ENCODE measurements at regions not wholly inside any gene's neighbourhood (a gene's known extent, or its start where the extent isn't known, plus 50 kb on each side); places are given as distances from the start of the nearest gene placed in this dataset.
"Not testable (repeated sequence)": the region's sequence is repeated elsewhere in the genome, so short reads cannot be mapped to it uniquely, and the experiment has no call there.

- TF ChIP-seq, protein P1, sequence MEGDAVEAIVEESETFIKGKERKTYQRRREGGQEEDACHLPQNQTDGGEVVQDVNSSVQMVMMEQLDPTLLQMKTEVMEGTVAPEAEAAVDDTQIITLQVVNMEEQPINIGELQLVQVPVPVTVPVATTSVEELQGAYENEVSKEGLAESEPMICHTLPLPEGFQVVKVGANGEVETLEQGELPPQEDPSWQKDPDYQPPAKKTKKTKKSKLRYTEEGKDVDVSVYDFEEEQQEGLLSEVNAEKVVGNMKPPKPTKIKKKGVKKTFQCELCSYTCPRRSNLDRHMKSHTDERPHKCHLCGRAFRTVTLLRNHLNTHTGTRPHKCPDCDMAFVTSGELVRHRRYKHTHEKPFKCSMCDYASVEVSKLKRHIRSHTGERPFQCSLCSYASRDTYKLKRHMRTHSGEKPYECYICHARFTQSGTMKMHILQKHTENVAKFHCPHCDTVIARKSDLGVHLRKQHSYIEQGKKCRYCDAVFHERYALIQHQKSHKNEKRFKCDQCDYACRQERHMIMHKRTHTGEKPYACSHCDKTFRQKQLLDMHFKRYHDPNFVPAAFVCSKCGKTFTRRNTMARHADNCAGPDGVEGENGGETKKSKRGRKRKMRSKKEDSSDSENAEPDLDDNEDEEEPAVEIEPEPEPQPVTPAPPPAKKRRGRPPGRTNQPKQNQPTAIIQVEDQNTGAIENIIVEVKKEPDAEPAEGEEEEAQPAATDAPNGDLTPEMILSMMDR (IDR thresholded peaks at IDR 0.05; ENCODE audit: unreplicated experiment) = no peak
- no peak for DNase-seq (ENCODE audit: low spot score, unreplicated experiment)
- peaks cover 2% of the 10 kb centered on the region for H3K27me3 Mint-ChIP-seq
- H3K4me3 Mint-ChIP-seq (ENCODE audit: low read depth) = no peak overlapping the region
- H3K27ac Mint-ChIP-seq = no peak overlapping the region
- H3K9me3 Mint-ChIP-seq (ENCODE audit: low read depth) = no peaks in the 10 kb centered on the region
- H3K4me1 Mint-ChIP-seq (ENCODE audit: low read depth) = no peaks in the 10 kb centered on the region
- H3K36me3 Mint-ChIP-seq (ENCODE audit: insufficient read depth) = no peaks in the 10 kb centered on the region
Measured at GRCh38 chr4:98828801-98829200, 100.1 kb downstream of the EIF4E start.

- no peak overlapping the region for H3K27ac Mint-ChIP-seq
- no peak for DNase-seq (ENCODE audit: low spot score, unreplicated experiment)
- no peak overlapping the region for H3K4me3 Mint-ChIP-seq (ENCODE audit: low read depth)
- H3K9me3 Mint-ChIP-seq (ENCODE audit: low read depth) = no peaks in the 10 kb centered on the region
- H3K36me3 Mint-ChIP-seq (ENCODE audit: insufficient read depth) = no peaks in the 10 kb centered on the region
- peaks cover 2% of the 10 kb centered on the region for H3K27me3 Mint-ChIP-seq
- H3K4me1 Mint-ChIP-seq (ENCODE audit: low read depth) = no peaks in the 10 kb centered on the region
- TF ChIP-seq, protein P1 (IDR thresholded peaks at IDR 0.05; ENCODE audit: unreplicated experiment) = no peak
Measured at GRCh38 chr4:98827661-98828060, 101.3 kb downstream of the EIF4E start.

- H3K4me3 Mint-ChIP-seq (ENCODE audit: low read depth) = no peak overlapping the region
- no peak overlapping the region for H3K27ac Mint-ChIP-seq
- peaks cover 10% of the 10 kb centered on the region for H3K9me3 Mint-ChIP-seq (ENCODE audit: low read depth)
- H3K27me3 Mint-ChIP-seq = no peaks in the 10 kb centered on the region
- H3K36me3 Mint-ChIP-seq (ENCODE audit: insufficient read depth) = no peaks in the 10 kb centered on the region
- no peak for DNase-seq (ENCODE audit: low spot score, unreplicated experiment)
- TF ChIP-seq, protein P1 (IDR thresholded peaks at IDR 0.05; ENCODE audit: unreplicated experiment) = no peak
- H3K4me1 Mint-ChIP-seq (ENCODE audit: low read depth) = no peaks in the 10 kb centered on the region
Measured at GRCh38 chr4:98822144-98822543, 106.8 kb downstream of the EIF4E start.

GRCh38 chr4:98818116-98818515 is 110.8 kb downstream of the EIF4E start:
- not testable (repeated sequence) for H3K4me1 Mint-ChIP-seq (ENCODE audit: low read depth); H3K27me3 Mint-ChIP-seq; DNase-seq (ENCODE audit: low spot score, unreplicated experiment); H3K36me3 Mint-ChIP-seq (ENCODE audit: insufficient read depth); H3K4me3 Mint-ChIP-seq (ENCODE audit: low read depth); H3K27ac Mint-ChIP-seq
- H3K9me3 Mint-ChIP-seq (ENCODE audit: low read depth) = peaks cover 15% of the 10 kb centered on the region

DNA sequence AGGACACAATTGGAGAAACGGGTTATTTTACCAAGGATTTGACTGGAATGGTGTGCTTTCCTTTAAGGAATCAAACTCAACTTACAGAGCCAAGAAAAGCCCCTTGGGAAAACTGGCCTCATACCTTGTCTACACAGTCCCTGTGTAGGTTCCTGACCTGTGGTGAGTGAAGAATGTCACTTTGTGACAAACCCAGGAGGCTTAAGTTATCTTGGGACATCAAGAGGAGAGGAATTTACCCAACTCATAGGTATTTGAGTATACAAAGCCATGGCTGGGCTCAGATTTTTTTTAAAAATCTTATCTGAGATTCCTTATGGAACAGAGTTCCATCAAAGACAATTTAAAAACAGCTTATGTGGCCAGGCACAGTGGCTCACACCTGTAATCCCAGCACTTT is 112.1 kb downstream of the EIF4E start:
- Mint-ChIP-seq H3K4me1 (ENCODE audit: low read depth) (no peaks in the 10 kb centered on the region), H3K27me3 (no peaks in the 10 kb centered on the region), H3K27ac (no peak overlapping the region), H3K4me3 (ENCODE audit: low read depth) (no peak overlapping the region), H3K36me3 (ENCODE audit: insufficient read depth) (no peaks in the 10 kb centered on the region), H3K9me3 (ENCODE audit: low read depth) (peaks cover 15% of the 10 kb centered on the region)
- DNase-seq (ENCODE audit: low spot score, unreplicated experiment) = no peak
- TF ChIP-seq, protein P1 (IDR thresholded peaks at IDR 0.05; ENCODE audit: unreplicated experiment) = no peak

DNA sequence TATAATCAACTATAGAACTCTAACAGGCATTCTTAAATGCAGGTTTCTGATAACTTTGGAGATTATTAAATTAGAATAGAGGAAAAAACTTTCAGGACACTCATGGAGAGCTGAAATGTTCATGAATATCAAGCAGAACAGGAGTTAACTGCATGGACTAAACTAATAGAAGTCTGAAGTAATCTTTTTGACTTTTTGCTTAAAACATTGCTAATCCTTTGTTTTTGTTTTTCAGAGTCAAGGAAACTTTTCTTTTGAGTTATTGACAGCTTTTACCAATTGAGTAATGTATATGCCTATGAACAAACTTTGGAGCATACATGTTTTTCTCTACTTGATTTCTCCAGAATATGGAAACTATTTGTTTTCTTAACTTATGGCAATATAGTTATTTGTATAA is 112.5 kb downstream of the EIF4E start:
- TF ChIP-seq, protein P1 (IDR thresholded peaks at IDR 0.05; ENCODE audit: unreplicated experiment) = no peak
- no peak overlapping the region for H3K27ac Mint-ChIP-seq
- no peaks in the 10 kb centered on the region for H3K36me3 Mint-ChIP-seq (ENCODE audit: insufficient read depth)

More for the DNA sequence above, 112.5 kb downstream of the EIF4E start:
- Mint-ChIP-seq H3K4me3 (ENCODE audit: low read depth) (no peak overlapping the region), H3K4me1 (ENCODE audit: low read depth) (no peaks in the 10 kb centered on the region), H3K27me3 (no peaks in the 10 kb centered on the region), H3K9me3 (ENCODE audit: low read depth) (peaks cover 15% of the 10 kb centered on the region)
- DNase-seq (ENCODE audit: low spot score, unreplicated experiment) = no peak
